ENCODE measurements at regions not wholly inside any gene's neighbourhood (a gene's known extent, or its start where the extent isn't known, plus 50 kb on each side); places are given as distances from the start of the nearest gene placed in this dataset.
A peak's percentile ranks its signal among the peaks of the same experiment; 100 is the strongest.

GRCh38 chr14:96143906-96144305 is 60.7 kb upstream of the BDKRB2 start:
- DNase-seq = no peak

GRCh38 chr14:96145116-96145864 is 59.3 kb upstream of the BDKRB2 start:
- DNase-seq = no peak

GRCh38 chr14:96146131-96146771 is 58.4 kb upstream of the BDKRB2 start:
- no peak for DNase-seq

- DNase-seq = peak; percentile 5
Measured at GRCh38 chr14:96148631-96149030, 56.0 kb upstream of the BDKRB2 start.

- DNase-seq = no peak
Measured at GRCh38 chr14:96149131-96149530, 55.5 kb upstream of the BDKRB2 start.

GRCh38 chr14:96150214-96150613 is 54.4 kb upstream of the BDKRB2 start:
- no peak for DNase-seq

GRCh38 chr14:96151242-96151641 is 53.4 kb upstream of the BDKRB2 start:
- DNase-seq = no peak

GRCh38 chr14:96153003-96153402 is 51.6 kb upstream of the BDKRB2 start:
- DNase-seq = no peak

All from NCI-H524 treated with DMSO at 0.1 percent for 48 hours (cell line).